Caco-2 (cell line): ENCODE measurements at regions not wholly inside any gene's neighbourhood (a gene's known extent, or its start where the extent isn't known, plus 50 kb on each side); places are given as distances from the start of the nearest gene placed in this dataset.

Experiments used
- BruUV-seq: library from RNA; stranded (reverse); fragments of 400-500 nt; replicated peaks from 2 replicates; lab custom pipeline; 2021; lab: Mats Ljungman, UMichigan
- CTCF ChIA-PET: fragments of 300-600 bp; sonication (Branson Sonifier 250); formaldehyde crosslinking; loops from one replicate; lab custom pipeline; 2022; ENCODE audit warnings: antibody characterized with exemption; lab: Charles Lee
- POLR2A ChIA-PET: fragments of 300-600 bp; sonication (Branson Sonifier 250); formaldehyde crosslinking; loops from one replicate; lab custom pipeline; 2022; ENCODE audit warnings: antibody characterized with exemption; lab: Charles Lee
- DNase-seq, 2 experiments: peaks; one replicate each; pipeline versions ENCODE4 v3.0.0 to v3.0.0-alpha.2; 2020 to 2022
- H3K27me3 ChIP-seq: replicated peaks from 2 replicates; pipeline ENCODE4 v1.6.0; 2011; ENCODE audit warnings: low read length; ENCODE audit not compliant: control insufficient read depth, insufficient read depth
- H3K36me3 ChIP-seq: 2 replicates; pipeline ENCODE4 v1.5.1; 2011; ENCODE audit warnings: low read length; ENCODE audit not compliant: control insufficient read depth, insufficient read depth
- H3K4me1 ChIP-seq: fragments of 250-450 bp; sonication (Bioruptor Pico); 2 replicates; pipeline ENCODE4 v1.5.1; 2020; ENCODE audit warnings: mild to moderate bottlenecking
- H3K4me3 ChIP-seq: 2 replicates; pipeline ENCODE4 v1.5.1; 2011; ENCODE audit warnings: low read depth, mild to moderate bottlenecking, control low read depth, low read length
- H3K9me3 ChIP-seq: fragments of 250-450 bp; sonication (Bioruptor Pico); 2 replicates; pipeline ENCODE4 v1.5.1; 2020; ENCODE audit warnings: mild to moderate bottlenecking, moderate library complexity
- H3K27ac Mint-ChIP-seq: one replicate; pipeline ENCODE4 v1.8.0; 2022; ENCODE audit warnings: mixed read lengths; ENCODE audit not compliant: unreplicated experiment
- H3K27me3 Mint-ChIP-seq: one replicate; pipeline ENCODE4 v1.8.0; 2022; ENCODE audit warnings: mixed read lengths; ENCODE audit not compliant: insufficient read depth, unreplicated experiment
- H3K36me3 Mint-ChIP-seq: one replicate; pipeline ENCODE4 v1.8.0; 2022; ENCODE audit warnings: mild to moderate bottlenecking, mixed read lengths; ENCODE audit not compliant: insufficient read depth, unreplicated experiment
- H3K4me1 Mint-ChIP-seq: one replicate; pipeline ENCODE4 v1.8.0; 2022; ENCODE audit warnings: low read depth, mixed read lengths; ENCODE audit not compliant: unreplicated experiment
- H3K4me3 Mint-ChIP-seq: one replicate; pipeline ENCODE4 v1.8.0; 2022; ENCODE audit warnings: mild to moderate bottlenecking, moderate library complexity, mixed read lengths; ENCODE audit not compliant: unreplicated experiment
- H3K9me3 Mint-ChIP-seq: one replicate; pipeline ENCODE4 v1.8.0; 2022; ENCODE audit warnings: mixed read lengths; ENCODE audit not compliant: unreplicated experiment
- CTCF ChIP-seq, 2 experiments: fragments of 200-600 bp in 1 of 2; IDR thresholded peaks; 1 replicate in 1 of 2; 2 replicates in 1 of 2; pipeline versions ENCODE4 v1.5.1 to v1.8.0; 2011 to 2022; ENCODE audit warnings: antibody characterized with exemption in 1 of 2, control low read depth in 1 of 2, inconsistent platforms in 1 of 2, low read depth in 1 of 2, low read length in 1 of 2, mild to moderate bottlenecking in 1 of 2, moderate library complexity in 1 of 2; ENCODE audit not compliant: insufficient read depth in 1 of 2, severe bottlenecking in 1 of 2, unreplicated experiment in 1 of 2
- intact Hi-C: fragments of 100-400 bp; cut with micrococcal nuclease; formaldehyde crosslinking; loops from one replicate; pipeline ENCODE4 v1.10.0; 2022; ENCODE audit not compliant: unreplicated experiment

- no peaks in the 10 kb centered on the region for H3K36me3 Mint-ChIP-seq
- H3K4me1 ChIP-seq, result peaks cover 33% of the 10 kb centered on the region
- H3K9me3 Mint-ChIP-seq, result no peaks in the 10 kb centered on the region
- H3K4me3 Mint-ChIP-seq, result no peak overlapping the region
- no peak overlapping the region for H3K4me3 ChIP-seq
- peaks cover 12% of the 10 kb centered on the region for H3K4me1 Mint-ChIP-seq
- intact Hi-C loops, result no loop called here
- H3K9me3 ChIP-seq, result no peaks in the 10 kb centered on the region
- DNase-seq, result no peak
- no peak for TF ChIP-seq CTCF (IDR thresholded peaks at IDR 0.05; ENCODE audit: insufficient read depth in 1 of 2, low read depth in 1 of 2, low read length in 1 of 2, severe bottlenecking in 1 of 2, unreplicated experiment in 1 of 2)
- BruUV-seq, result no TSS peak
- CTCF ChIA-PET, result interaction anchor here (0.7 kb wide), 1 partner anchor 10 kb away, joined by 5 read pairs; no protein-coding TSS in a partner anchor
- POLR2A ChIA-PET, result no interaction called here
- no peaks in the 10 kb centered on the region for H3K36me3 ChIP-seq
- no peaks in the 10 kb centered on the region for H3K27me3 Mint-ChIP-seq
- no peak overlapping the region for H3K27ac Mint-ChIP-seq
- H3K27me3 ChIP-seq, result no peaks in the 10 kb centered on the region
Measured at GRCh38 chr2:16248571-16249105, 308.3 kb downstream of the MYCN start.

GRCh38 chr2:16247326-16248122 lies 307.2 kb downstream of the MYCN start:
- H3K9me3 ChIP-seq, result no peaks in the 10 kb centered on the region
- Mint-ChIP-seq H3K4me1 (peaks cover 12% of the 10 kb centered on the region), H3K27ac (no peak overlapping the region), H3K4me3 (no peak overlapping the region), H3K36me3 (no peaks in the 10 kb centered on the region), H3K9me3 (no peaks in the 10 kb centered on the region), H3K27me3 (no peaks in the 10 kb centered on the region)
- TF ChIP-seq CTCF (IDR thresholded peaks at IDR 0.05; ENCODE audit: insufficient read depth in 1 of 2, low read depth in 1 of 2, low read length in 1 of 2, severe bottlenecking in 1 of 2, unreplicated experiment in 1 of 2), result no peak
- ChIA-PET POLR2A (no interaction called here), CTCF (interaction anchor here (0.7 kb wide), 1 partner anchor 9 kb away, joined by 5 read pairs; no protein-coding TSS in a partner anchor)
- intact Hi-C loops, result no loop called here
- peaks cover 32% of the 10 kb centered on the region for H3K4me1 ChIP-seq
- no TSS peak for BruUV-seq
- H3K36me3 ChIP-seq, result no peaks in the 10 kb centered on the region
- H3K4me3 ChIP-seq, result no peak overlapping the region
- H3K27me3 ChIP-seq, result no peaks in the 10 kb centered on the region
- DNase-seq, result no peak

- no peak overlapping the region for H3K4me3 ChIP-seq
- Mint-ChIP-seq H3K27ac (no peak overlapping the region), H3K36me3 (no peaks in the 10 kb centered on the region), H3K27me3 (no peaks in the 10 kb centered on the region), H3K4me3 (no peak overlapping the region), H3K9me3 (no peaks in the 10 kb centered on the region), H3K4me1 (peaks cover 18% of the 10 kb centered on the region)
- no TSS peak for BruUV-seq
- H3K27me3 ChIP-seq, result no peaks in the 10 kb centered on the region
- ChIA-PET CTCF (no interaction called here), POLR2A (no interaction called here)
- no peaks in the 10 kb centered on the region for H3K36me3 ChIP-seq
- H3K4me1 ChIP-seq, result peaks cover 32% of the 10 kb centered on the region
- intact Hi-C loops, result no loop called here
- no peak for DNase-seq
- no peaks in the 10 kb centered on the region for H3K9me3 ChIP-seq
- no peak for TF ChIP-seq CTCF (IDR thresholded peaks at IDR 0.05; ENCODE audit: insufficient read depth in 1 of 2, low read depth in 1 of 2, low read length in 1 of 2, severe bottlenecking in 1 of 2, unreplicated experiment in 1 of 2)
Measured at GRCh38 chr2:16246911-16247310, 306.6 kb downstream of the MYCN start.
